Tibial nerve (tissue), 4 donors: ENCODE measurements at regions not wholly inside any gene's neighbourhood (a gene's known extent, or its start where the extent isn't known, plus 50 kb on each side); places are given as distances from the start of the nearest gene placed in this dataset.

Source experiments
- DNase-seq, 2 donors: peaks; one replicate each; pipeline ENCODE4 v3.0.0-alpha.2; 2019; ENCODE audit warnings: low spot score in 2 of 2
- H3K27ac ChIP-seq, 4 donors: fragments of 200-600 bp; sonication (generic) in 3 of 4; one replicate each; pipeline ENCODE4 v1.5.1; 2017 to 2019; ENCODE audit warnings: mild to moderate bottlenecking in 1 of 4
- H3K27me3 ChIP-seq, 2 donors: fragments of 200-600 bp; sonication (generic) in 1 of 2; one replicate each; pipeline versions ENCODE4 v1.5.1 to v1.6.0; 2017 to 2019
- H3K36me3 ChIP-seq, 3 donors: fragments of 200-600 bp; sonication (generic); one replicate each; pipeline ENCODE4 v1.5.1; 2018 to 2019
- H3K4me1 ChIP-seq, 4 donors: fragments of 200-600 bp; sonication (generic) in 3 of 4; one replicate each; pipeline ENCODE4 v1.5.1; 2017 to 2019
- H3K4me3 ChIP-seq, 4 donors: fragments of 200-600 bp; sonication (generic) in 3 of 4; one replicate each; pipeline ENCODE4 v1.5.1; 2017 to 2019; ENCODE audit warnings: mild to moderate bottlenecking in 1 of 4, moderate library complexity in 1 of 4
- H3K9me3 ChIP-seq, 4 donors: fragments of 200-600 bp; sonication (generic) in 3 of 4; one replicate each; pipeline ENCODE4 v1.5.1; 2017 to 2019
- CTCF ChIP-seq, 5 experiments: fragments of 200-600 bp in 3 of 5; fragments of 450-650 bp in 2 of 5; sonication (generic) in 3 of 5; IDR thresholded peaks; one replicate each; pipeline ENCODE4 v1.5.1; 2016 to 2019; ENCODE audit warnings: antibody characterized with exemption in 5 of 5, mild to moderate bottlenecking in 3 of 5, moderate library complexity in 2 of 5
- EP300 ChIP-seq, 2 donors: sonication (generic); formaldehyde crosslinking; IDR thresholded peaks; one replicate each; pipeline ENCODE4 v1.6.1; 2017; ENCODE audit warnings: antibody characterized with exemption in 2 of 2, mild to moderate bottlenecking in 1 of 2
- POLR2A ChIP-seq, 2 donors: fragments of 450-650 bp; IDR thresholded peaks; one replicate each; pipeline ENCODE4 v1.6.1; 2017; ENCODE audit warnings: antibody characterized with exemption in 2 of 2, mild to moderate bottlenecking in 2 of 2, moderate library complexity in 2 of 2
- WGBS, 2 donors: methylation state at CpG; one replicate each; pipeline ENCODE4 v1.1.5; 2018; 5-methylcytosine and 5-hydroxymethylcytosine counted together

GRCh38 chrX:20514358-20514757 is 247.6 kb upstream of the RPS6KA3 start:
- peaks cover 0 to 9% of the 10 kb centered on the region in 2 donors for H3K27me3 ChIP-seq
- H3K36me3 ChIP-seq = no peaks in the 10 kb centered on the region
- 31 to 50% methylated on average over 1 of the region's 1 CpG for WGBS, 2 donors
- H3K4me3 ChIP-seq = no peak overlapping the region
- H3K27ac ChIP-seq = no peak overlapping the region
- TF ChIP-seq CTCF (IDR thresholded peaks at IDR 0.05) = no peak
- no peak for TF ChIP-seq POLR2A (IDR thresholded peaks at IDR 0.05)
- TF ChIP-seq EP300 (IDR thresholded peaks at IDR 0.05) = no peak
- H3K4me1 ChIP-seq = no peaks in the 10 kb centered on the region
- no peaks in the 10 kb centered on the region for H3K9me3 ChIP-seq
- no peak for DNase-seq

GRCh38 chrX:20513185-20513584 is 246.5 kb upstream of the RPS6KA3 start:
- Histone ChIP-seq H3K9me3 (no peaks in the 10 kb centered on the region), H3K36me3 (no peaks in the 10 kb centered on the region), H3K4me1 (no peaks in the 10 kb centered on the region), H3K4me3 (no peak overlapping the region), H3K27me3 (peaks cover 0 to 9% of the 10 kb centered on the region in 2 donors), H3K27ac (no peak overlapping the region)
- DNase-seq = no peak
- TF ChIP-seq POLR2A (IDR thresholded peaks at IDR 0.05) (no peak), CTCF (IDR thresholded peaks at IDR 0.05) (no peak), EP300 (IDR thresholded peaks at IDR 0.05) (no peak)
- WGBS, 2 donors = 49 to 54% methylated on average over 3 of the region's 3 CpGs

GRCh38 chrX:20511792-20512191 is 245.1 kb upstream of the RPS6KA3 start:
- H3K4me3 ChIP-seq = no peak overlapping the region
- H3K27ac ChIP-seq = no peak overlapping the region
- H3K36me3 ChIP-seq = no peaks in the 10 kb centered on the region
- H3K4me1 ChIP-seq = no peaks in the 10 kb centered on the region
- peaks cover 0 to 9% of the 10 kb centered on the region in 2 donors for H3K27me3 ChIP-seq
- no peak for DNase-seq
- no peak for TF ChIP-seq CTCF (IDR thresholded peaks at IDR 0.05)
- TF ChIP-seq EP300 (IDR thresholded peaks at IDR 0.05) = no peak
- TF ChIP-seq POLR2A (IDR thresholded peaks at IDR 0.05) = no peak
- no peaks in the 10 kb centered on the region for H3K9me3 ChIP-seq
- WGBS, 2 donors = 19 to 45% methylated on average over 5 of the region's 5 CpGs

GRCh38 chrX:20507901-20508620 is 241.4 kb upstream of the RPS6KA3 start:
- no peaks in the 10 kb centered on the region for H3K4me1 ChIP-seq
- no peaks in the 10 kb centered on the region for H3K9me3 ChIP-seq
- no peak for TF ChIP-seq EP300 (IDR thresholded peaks at IDR 0.05)
- H3K27me3 ChIP-seq = peaks cover 0 to 6% of the 10 kb centered on the region in 2 donors
- DNase-seq = no peak
- WGBS, 2 donors = 81 to 84% methylated on average over 2 of the region's 2 CpGs
- H3K4me3 ChIP-seq = no peak overlapping the region
- H3K27ac ChIP-seq = no peak overlapping the region
- H3K36me3 ChIP-seq = no peaks in the 10 kb centered on the region

GRCh38 chrX:20506739-20507138 is 240.0 kb upstream of the RPS6KA3 start:
- H3K27ac ChIP-seq = no peak overlapping the region
- H3K4me1 ChIP-seq = no peaks in the 10 kb centered on the region
- H3K36me3 ChIP-seq = no peaks in the 10 kb centered on the region
- peaks cover 0 to 6% of the 10 kb centered on the region in 2 donors for H3K27me3 ChIP-seq
- H3K4me3 ChIP-seq = no peak overlapping the region
- H3K9me3 ChIP-seq = no peaks in the 10 kb centered on the region
- DNase-seq = no peak
- TF ChIP-seq CTCF (IDR thresholded peaks at IDR 0.05) = no peak
- TF ChIP-seq POLR2A (IDR thresholded peaks at IDR 0.05) = no peak
- no peak for TF ChIP-seq EP300 (IDR thresholded peaks at IDR 0.05)

- DNase-seq = no peak
- H3K27ac ChIP-seq = no peak overlapping the region
Measured at GRCh38 chrX:20500949-20501348, 234.2 kb upstream of the RPS6KA3 start.

More at GRCh38 chrX:20500949-20501348, 234.2 kb upstream of the RPS6KA3 start:
- Histone ChIP-seq H3K36me3 (no peaks in the 10 kb centered on the region), H3K27me3 (peaks cover 0 to 17% of the 10 kb centered on the region in 2 donors), H3K9me3 (no peaks in the 10 kb centered on the region), H3K4me1 (no peaks in the 10 kb centered on the region), H3K4me3 (no peak overlapping the region)
- TF ChIP-seq CTCF (IDR thresholded peaks at IDR 0.05) = no peak
- TF ChIP-seq POLR2A (IDR thresholded peaks at IDR 0.05) = no peak
- no peak for TF ChIP-seq EP300 (IDR thresholded peaks at IDR 0.05)
